COLO668 (cell line): ENCODE measurements at regions not wholly inside any gene's neighbourhood (a gene's known extent, or its start where the extent isn't known, plus 50 kb on each side); places are given as distances from the start of the nearest gene placed in this dataset.
"Not testable (repeated sequence)": the region's sequence is repeated elsewhere in the genome, so short reads cannot be mapped to it uniquely, and the experiment has no call there.

Source experiments
- DNase-seq: peaks from one replicate; lab custom pipeline; 2025; ENCODE audit not compliant: unreplicated experiment; lab: John Stamatoyannopoulos, UW

GRCh38 chr2:47728551-47728950 lies 54.4 kb upstream of the MSH6 start:
- no peak for DNase-seq

GRCh38 chr2:47727956-47728355 lies 55.0 kb upstream of the MSH6 start:
- no peak for DNase-seq

GRCh38 chr2:47726978-47727377 lies 56.0 kb upstream of the MSH6 start:
- not testable (repeated sequence) for DNase-seq

- DNase-seq, result no peak
These were observed 57.1 kb upstream of the MSH6 start for GRCh38 chr2:47725808-47726207.

GRCh38 chr2:47724221-47724981 lies 58.5 kb upstream of the MSH6 start:
- peak; percentile 55 for DNase-seq

- no peak for DNase-seq
These were observed 61.6 kb upstream of the MSH6 start for GRCh38 chr2:47721296-47721695.

- DNase-seq, result no peak
These were observed 62.4 kb upstream of the MSH6 start for GRCh38 chr2:47720559-47720958.

- DNase-seq, result no peak
These were observed 62.9 kb upstream of the MSH6 start for GRCh38 chr2:47720036-47720435.

- no peak for DNase-seq
These were observed 63.8 kb upstream of the MSH6 start for GRCh38 chr2:47719099-47719498.

GRCh38 chr2:47716307-47716706 lies 66.6 kb upstream of the MSH6 start:
- DNase-seq, result not testable (repeated sequence)

- no peak for DNase-seq
These were observed 67.4 kb upstream of the MSH6 start for GRCh38 chr2:47715552-47715951.

GRCh38 chr2:47708801-47709499 lies 74.0 kb upstream of the MSH6 start:
- DNase-seq, result no peak

- DNase-seq, result no peak
These were observed 78.7 kb upstream of the MSH6 start for GRCh38 chr2:47704287-47704686.

- DNase-seq, result no peak
These were observed 83.3 kb upstream of the MSH6 start for GRCh38 chr2:47699533-47700215.

GRCh38 chr2:47698436-47698972 lies 84.4 kb upstream of the MSH6 start:
- not testable (repeated sequence) for DNase-seq

GRCh38 chr2:47697681-47698435 lies 85.1 kb upstream of the MSH6 start:
- not testable (repeated sequence) for DNase-seq

GRCh38 chr2:47697000-47697601 lies 85.8 kb upstream of the MSH6 start:
- no peak for DNase-seq

- DNase-seq, result no peak
These were observed 86.5 kb upstream of the MSH6 start for GRCh38 chr2:47696478-47696831.

- DNase-seq, result no peak
These were observed 87.0 kb upstream of the MSH6 start for GRCh38 chr2:47695800-47696477.

- DNase-seq, result not testable (repeated sequence)
These were observed 88.5 kb upstream of the MSH6 start for GRCh38 chr2:47694451-47694850.
